Activated CD8-positive, alpha-beta T cell treated with anti-CD3 and anti-CD28 coated beads for 36 hours (primary cell): ENCODE measurements at regions not wholly inside any gene's neighbourhood (a gene's known extent, or its start where the extent isn't known, plus 50 kb on each side); places are given as distances from the start of the nearest gene placed in this dataset.

ENCODE experiments used
- ATAC-seq: fragments of 200-7000 bp; cut with Tn5 transposase; one replicate; pipeline ENCODE4 v1.10.0; 2021; ENCODE audit warnings: mild to moderate bottlenecking, moderate library complexity
- CTCF ChIA-PET: fragments of 350-600 bp; sonication (Branson Sonifier 250); formaldehyde crosslinking; loops from one replicate; lab custom pipeline; 2021; ENCODE audit warnings: antibody characterized with exemption; lab: Charles Lee
- POLR2A ChIA-PET: fragments of 350-600 bp; sonication (Branson Sonifier 250); formaldehyde crosslinking; loops from one replicate; lab custom pipeline; 2021; ENCODE audit warnings: antibody characterized with exemption; lab: Charles Lee
- DNase-seq: peaks from one replicate; pipeline ENCODE4 v3.0.0-alpha.2; 2020
- H3K27ac Mint-ChIP-seq: one replicate; pipeline ENCODE4 v1.8.0; 2021; ENCODE audit warnings: mild to moderate bottlenecking, mixed read lengths
- H3K27me3 Mint-ChIP-seq: one replicate; pipeline ENCODE4 v1.8.0; 2021; ENCODE audit warnings: mixed read lengths
- H3K36me3 Mint-ChIP-seq: one replicate; pipeline ENCODE4 v1.8.0; 2021; ENCODE audit warnings: low read depth, mixed read lengths
- H3K4me1 Mint-ChIP-seq: one replicate; pipeline ENCODE4 v1.8.0; 2021; ENCODE audit warnings: low read depth, mixed read lengths
- H3K4me3 Mint-ChIP-seq: one replicate; pipeline ENCODE4 v1.8.0; 2021; ENCODE audit warnings: mild to moderate bottlenecking, moderate library complexity, mixed read lengths
- H3K9me3 Mint-ChIP-seq: one replicate; pipeline ENCODE4 v1.8.0; 2021; ENCODE audit warnings: mixed read lengths
- CTCF ChIP-seq: fragments of 200-600 bp; IDR thresholded peaks from one replicate; pipeline ENCODE4 v1.8.0; 2022; ENCODE audit warnings: antibody characterized with exemption, mild to moderate bottlenecking
- intact Hi-C: fragments of 100-400 bp; cut with micrococcal nuclease; formaldehyde crosslinking; loops from one replicate; pipeline ENCODE4 v1.10.0; 2022

DNA sequence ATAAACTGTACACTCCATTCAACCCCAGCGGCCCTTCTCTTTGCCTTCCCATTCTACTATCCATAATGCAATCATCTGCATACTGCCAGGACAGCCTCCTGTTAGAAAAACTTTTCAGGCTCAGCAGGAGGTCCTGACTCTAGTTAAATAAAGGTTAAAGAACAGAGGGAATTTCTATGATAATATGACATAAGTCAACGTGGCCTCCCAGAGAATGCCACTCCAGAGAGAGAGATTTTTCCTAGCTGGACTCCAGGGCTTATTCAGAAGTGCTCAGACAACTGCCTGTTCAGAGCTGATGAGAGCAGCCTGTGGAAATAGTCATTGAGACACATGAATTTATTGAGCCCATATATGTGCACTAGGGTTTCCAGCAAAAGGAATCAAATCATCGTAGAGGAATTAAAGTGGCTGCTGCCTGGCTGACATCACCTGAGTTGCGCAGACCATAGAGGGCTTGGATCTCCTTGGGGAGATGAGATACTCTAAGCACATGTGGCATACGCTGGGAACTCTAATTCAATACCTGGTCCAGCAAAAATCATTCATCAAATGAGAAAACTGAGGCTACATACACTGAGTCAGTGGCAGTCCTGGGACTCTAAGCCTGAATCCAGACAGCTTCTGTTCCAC is 736.2 kb downstream of the PTPRU start:
- peaks cover 12% of the 10 kb centered on the region for H3K27me3 Mint-ChIP-seq
- H3K27ac Mint-ChIP-seq: no peak overlapping the region
- POLR2A ChIA-PET: no interaction called here

GRCh38 chr1:29971703-29972102 is 735.4 kb downstream of the PTPRU start:
- POLR2A ChIA-PET: no interaction called here
- ATAC-seq (no peak), DNase-seq (no peak)
- Mint-ChIP-seq H3K4me1 (peaks cover 3% of the 10 kb centered on the region), H3K4me3 (no peak overlapping the region), H3K9me3 (no peaks in the 10 kb centered on the region), H3K36me3 (no peaks in the 10 kb centered on the region), H3K27me3 (peaks cover 12% of the 10 kb centered on the region), H3K27ac (no peak overlapping the region)
- CTCF ChIA-PET: no interaction called here
- no peak for TF ChIP-seq CTCF
- intact Hi-C loops: no loop called here

More for the DNA sequence above, 736.2 kb downstream of the PTPRU start:
- TF ChIP-seq CTCF: no peak
- DNase-seq: no peak
- Mint-ChIP-seq H3K4me1 (peaks cover 3% of the 10 kb centered on the region), H3K9me3 (peaks cover 4% of the 10 kb centered on the region), H3K4me3 (no peak overlapping the region), H3K36me3 (no peaks in the 10 kb centered on the region)
- ATAC-seq: no peak
- CTCF ChIA-PET: no interaction called here
- intact Hi-C loops: no loop called here

- no peak for ATAC-seq
Observed at GRCh38 chr1:29970747-29971325, 734.5 kb downstream of the PTPRU start.

DNA sequence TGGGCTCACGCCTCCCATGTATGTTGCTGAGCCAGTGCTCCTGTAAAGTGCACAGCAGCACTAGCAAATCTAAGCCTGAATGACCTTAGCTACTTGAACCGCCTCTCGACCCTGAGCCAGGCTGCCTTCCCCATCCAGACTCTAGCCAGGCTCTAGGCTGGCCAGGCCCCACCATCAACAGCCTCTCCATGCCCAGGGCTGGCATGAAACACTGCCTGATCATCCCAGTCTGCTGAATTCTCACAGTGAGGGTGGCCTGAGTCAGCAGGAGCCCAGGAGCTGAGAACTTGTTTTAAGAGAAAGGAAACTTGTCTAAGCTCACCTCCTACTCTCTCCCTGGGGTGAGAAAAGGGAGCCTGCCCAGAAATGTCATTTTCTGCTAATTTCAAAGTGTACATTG is 733.3 kb downstream of the PTPRU start:
- peaks cover 14% of the 10 kb centered on the region for H3K27me3 Mint-ChIP-seq
- DNase-seq (no peak), ATAC-seq (no peak)
- H3K4me3 Mint-ChIP-seq: no peak overlapping the region
- H3K27ac Mint-ChIP-seq: no peak overlapping the region
- no peaks in the 10 kb centered on the region for H3K9me3 Mint-ChIP-seq
- no peaks in the 10 kb centered on the region for H3K36me3 Mint-ChIP-seq
- ChIA-PET CTCF (interaction anchor here (0.9 kb wide), 1 partner anchor 56 kb away, joined by 4 read pairs; no protein-coding TSS in a partner anchor), POLR2A (no interaction called here)
- peaks cover 3% of the 10 kb centered on the region for H3K4me1 Mint-ChIP-seq
- TF ChIP-seq CTCF: no peak
- intact Hi-C loops: no loop called here

More at GRCh38 chr1:29970747-29971325, 734.5 kb downstream of the PTPRU start:
- H3K4me3 Mint-ChIP-seq: no peak overlapping the region
- no peak overlapping the region for H3K27ac Mint-ChIP-seq
- TF ChIP-seq CTCF: no peak
- no peak for DNase-seq
- H3K4me1 Mint-ChIP-seq: peaks cover 3% of the 10 kb centered on the region
- no peaks in the 10 kb centered on the region for H3K9me3 Mint-ChIP-seq
- peaks cover 14% of the 10 kb centered on the region for H3K27me3 Mint-ChIP-seq
- intact Hi-C loops: no loop called here
- CTCF ChIA-PET: no interaction called here
- POLR2A ChIA-PET: no interaction called here
- H3K36me3 Mint-ChIP-seq: no peaks in the 10 kb centered on the region

DNA sequence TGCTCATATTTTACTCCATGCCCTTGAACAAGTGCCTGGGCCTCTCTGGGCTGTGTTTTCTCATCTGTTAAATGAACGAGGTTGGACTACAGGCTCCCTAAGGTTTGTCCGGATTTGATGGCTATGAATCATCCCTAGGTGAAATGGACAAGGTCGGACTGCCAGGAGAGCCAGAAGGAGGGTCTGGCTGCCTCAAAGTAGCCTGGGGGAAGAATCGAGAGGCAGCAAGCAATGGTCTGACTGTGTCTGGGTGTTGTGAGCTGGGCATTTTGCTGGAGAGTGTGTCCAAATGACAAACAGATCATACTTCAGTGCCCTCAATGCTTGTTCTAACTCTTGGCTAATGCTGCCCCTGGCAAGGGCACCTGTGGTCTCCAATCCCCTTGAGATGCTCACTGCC is 730.9 kb downstream of the PTPRU start:
- CTCF ChIA-PET: no interaction called here

More for the DNA sequence above, 730.9 kb downstream of the PTPRU start:
- Mint-ChIP-seq H3K9me3 (no peaks in the 10 kb centered on the region), H3K27me3 (peaks cover 15% of the 10 kb centered on the region), H3K27ac (no peak overlapping the region), H3K4me3 (no peak overlapping the region), H3K4me1 (no peaks in the 10 kb centered on the region), H3K36me3 (no peaks in the 10 kb centered on the region)
- ATAC-seq (no peak), DNase-seq (no peak)
- POLR2A ChIA-PET: no interaction called here
- no peak for TF ChIP-seq CTCF
- intact Hi-C loops: no loop called here
